ENCODE measurements at regions not wholly inside any gene's neighbourhood (a gene's known extent, or its start where the extent isn't known, plus 50 kb on each side); places are given as distances from the start of the nearest gene placed in this dataset.

- no peak for TF ChIP-seq EZH2phosphoT487 (IDR thresholded peaks at IDR 0.05; ENCODE audit: borderline replicate concordance, low read length)
- TF ChIP-seq, protein P1, sequence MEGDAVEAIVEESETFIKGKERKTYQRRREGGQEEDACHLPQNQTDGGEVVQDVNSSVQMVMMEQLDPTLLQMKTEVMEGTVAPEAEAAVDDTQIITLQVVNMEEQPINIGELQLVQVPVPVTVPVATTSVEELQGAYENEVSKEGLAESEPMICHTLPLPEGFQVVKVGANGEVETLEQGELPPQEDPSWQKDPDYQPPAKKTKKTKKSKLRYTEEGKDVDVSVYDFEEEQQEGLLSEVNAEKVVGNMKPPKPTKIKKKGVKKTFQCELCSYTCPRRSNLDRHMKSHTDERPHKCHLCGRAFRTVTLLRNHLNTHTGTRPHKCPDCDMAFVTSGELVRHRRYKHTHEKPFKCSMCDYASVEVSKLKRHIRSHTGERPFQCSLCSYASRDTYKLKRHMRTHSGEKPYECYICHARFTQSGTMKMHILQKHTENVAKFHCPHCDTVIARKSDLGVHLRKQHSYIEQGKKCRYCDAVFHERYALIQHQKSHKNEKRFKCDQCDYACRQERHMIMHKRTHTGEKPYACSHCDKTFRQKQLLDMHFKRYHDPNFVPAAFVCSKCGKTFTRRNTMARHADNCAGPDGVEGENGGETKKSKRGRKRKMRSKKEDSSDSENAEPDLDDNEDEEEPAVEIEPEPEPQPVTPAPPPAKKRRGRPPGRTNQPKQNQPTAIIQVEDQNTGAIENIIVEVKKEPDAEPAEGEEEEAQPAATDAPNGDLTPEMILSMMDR (IDR thresholded peaks at IDR 0.05; ENCODE audit: low read depth, low read length, poor library complexity, severe bottlenecking): no peak
- no peak overlapping the region for H3K27ac ChIP-seq (ENCODE audit: low read depth, low read length)
- H3K36me3 ChIP-seq (ENCODE audit: control insufficient read depth, low read length): no peaks in the 10 kb centered on the region
- H3K4me3 ChIP-seq (ENCODE audit: low read length): no peak overlapping the region
- no peaks in the 10 kb centered on the region for H3K9me3 ChIP-seq (ENCODE audit: control insufficient read depth, insufficient read depth, low read length)
- H3K9me2 ChIP-seq (replicated peaks; ENCODE audit: control insufficient read depth, low read length): no peaks in the 10 kb centered on the region
- H3K79me2 ChIP-seq (ENCODE audit: control insufficient read depth, low read length): no peaks in the 10 kb centered on the region
- no peaks in the 10 kb centered on the region for H4K20me1 ChIP-seq (ENCODE audit: control insufficient read depth, insufficient read depth, low read depth, low read length)
- no peaks in the 10 kb centered on the region for H3K4me1 ChIP-seq (ENCODE audit: control insufficient read depth, low read length)
- peaks cover 10% of the 10 kb centered on the region for H3K27me3 ChIP-seq (ENCODE audit: control insufficient read depth, low read length)
- no peak overlapping the region for H3K4me2 ChIP-seq (ENCODE audit: low read length)
- H3F3A ChIP-seq (ENCODE audit: control insufficient read depth, insufficient read depth): no peaks in the 10 kb centered on the region
These were observed 105.9 kb upstream of the HS6ST1 start for GRCh38 chr2:128424406-128425171.

DNA sequence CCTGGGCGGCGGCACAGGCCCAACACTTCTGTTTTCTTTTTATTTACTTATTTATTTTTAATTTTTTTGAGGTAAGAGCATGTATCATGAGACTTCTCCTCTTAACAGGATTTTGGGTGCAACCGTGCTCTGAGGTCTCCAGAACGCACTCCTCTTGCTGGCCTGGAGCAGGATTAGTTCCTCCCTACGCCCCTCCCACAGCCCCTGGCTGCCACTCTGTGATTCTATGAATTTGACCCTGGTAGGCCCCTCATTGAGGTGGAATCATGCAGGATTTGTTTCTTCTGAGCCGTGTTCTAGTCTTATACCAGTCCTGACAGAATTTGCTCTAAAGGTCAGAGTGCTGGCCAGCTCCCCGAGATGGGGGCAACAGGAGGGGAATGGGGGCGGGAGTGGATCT, 106.5 kb upstream of the HS6ST1 start:
- no peak overlapping the region for H3K4me3 ChIP-seq (ENCODE audit: low read length)
- no peaks in the 10 kb centered on the region for H3K36me3 ChIP-seq (ENCODE audit: control insufficient read depth, low read length)
- H3K9me3 ChIP-seq (ENCODE audit: control insufficient read depth, insufficient read depth, low read length): no peaks in the 10 kb centered on the region
- no peaks in the 10 kb centered on the region for H4K20me1 ChIP-seq (ENCODE audit: control insufficient read depth, insufficient read depth, low read depth, low read length)
- H3K4me1 ChIP-seq (ENCODE audit: control insufficient read depth, low read length): no peaks in the 10 kb centered on the region
- no peak overlapping the region for H3K27ac ChIP-seq (ENCODE audit: low read depth, low read length)
- no peak overlapping the region for H3K4me2 ChIP-seq (ENCODE audit: low read length)
- TF ChIP-seq, protein P1 (IDR thresholded peaks at IDR 0.05; ENCODE audit: low read depth, low read length, poor library complexity, severe bottlenecking): no peak
- TF ChIP-seq EZH2phosphoT487 (IDR thresholded peaks at IDR 0.05; ENCODE audit: borderline replicate concordance, low read length): no peak
- H3K79me2 ChIP-seq (ENCODE audit: control insufficient read depth, low read length): no peaks in the 10 kb centered on the region
- no peaks in the 10 kb centered on the region for H3K9me2 ChIP-seq (replicated peaks; ENCODE audit: control insufficient read depth, low read length)
- no peaks in the 10 kb centered on the region for H3F3A ChIP-seq (ENCODE audit: control insufficient read depth, insufficient read depth)
- H3K27me3 ChIP-seq (ENCODE audit: control insufficient read depth, low read length): peaks cover 10% of the 10 kb centered on the region

- Histone ChIP-seq H3F3A (ENCODE audit: control insufficient read depth, insufficient read depth) (no peaks in the 10 kb centered on the region), H3K9me2 (replicated peaks; ENCODE audit: control insufficient read depth, low read length) (no peaks in the 10 kb centered on the region), H3K36me3 (ENCODE audit: control insufficient read depth, low read length) (no peaks in the 10 kb centered on the region), H3K27ac (ENCODE audit: low read depth, low read length) (no peak overlapping the region), H3K79me2 (ENCODE audit: control insufficient read depth, low read length) (no peaks in the 10 kb centered on the region), H3K4me1 (ENCODE audit: control insufficient read depth, low read length) (no peaks in the 10 kb centered on the region), H3K27me3 (ENCODE audit: control insufficient read depth, low read length) (peaks cover 10% of the 10 kb centered on the region), H3K4me2 (ENCODE audit: low read length) (no peak overlapping the region), H3K9me3 (ENCODE audit: control insufficient read depth, insufficient read depth, low read length) (no peaks in the 10 kb centered on the region), H4K20me1 (ENCODE audit: control insufficient read depth, insufficient read depth, low read depth, low read length) (no peaks in the 10 kb centered on the region), H3K4me3 (ENCODE audit: low read length) (no peak overlapping the region)
- TF ChIP-seq EZH2phosphoT487 (IDR thresholded peaks at IDR 0.05; ENCODE audit: borderline replicate concordance, low read length): no peak
These were observed 107.3 kb upstream of the HS6ST1 start for GRCh38 chr2:128425731-128426620.

- Histone ChIP-seq H3K4me1 (ENCODE audit: control insufficient read depth, low read length) (no peaks in the 10 kb centered on the region), H3K79me2 (ENCODE audit: control insufficient read depth, low read length) (no peaks in the 10 kb centered on the region), H3K27ac (ENCODE audit: low read depth, low read length) (no peak overlapping the region), H3K9me2 (replicated peaks; ENCODE audit: control insufficient read depth, low read length) (no peaks in the 10 kb centered on the region), H4K20me1 (ENCODE audit: control insufficient read depth, insufficient read depth, low read depth, low read length) (no peaks in the 10 kb centered on the region), H3K4me2 (ENCODE audit: low read length) (no peak overlapping the region), H3K27me3 (ENCODE audit: control insufficient read depth, low read length) (peaks cover 7% of the 10 kb centered on the region), H3K4me3 (ENCODE audit: low read length) (no peak overlapping the region), H3F3A (ENCODE audit: control insufficient read depth, insufficient read depth) (no peaks in the 10 kb centered on the region), H3K9me3 (ENCODE audit: control insufficient read depth, insufficient read depth, low read length) (no peaks in the 10 kb centered on the region), H3K36me3 (ENCODE audit: control insufficient read depth, low read length) (no peaks in the 10 kb centered on the region)
- TF ChIP-seq, protein P1 (IDR thresholded peaks at IDR 0.05; ENCODE audit: low read depth, low read length, poor library complexity, severe bottlenecking): no peak
- TF ChIP-seq EZH2phosphoT487 (IDR thresholded peaks at IDR 0.05; ENCODE audit: borderline replicate concordance, low read length): no peak
These were observed 108.7 kb upstream of the HS6ST1 start for GRCh38 chr2:128427413-128427755.

Measured in DOHH2 (cell line).